Muscle layer of colon (tissue), 2 donors: ENCODE measurements at regions not wholly inside any gene's neighbourhood (a gene's known extent, or its start where the extent isn't known, plus 50 kb on each side); places are given as distances from the start of the nearest gene placed in this dataset.
"Not testable (repeated sequence)": the region's sequence is repeated elsewhere in the genome, so short reads cannot be mapped to it uniquely, and the experiment has no call there.

Experiments
- H3K27ac ChIP-seq: one replicate; pipeline ENCODE4 v1.7.0; 2013; ENCODE audit warnings: low read depth, mild to moderate bottlenecking, low read length, moderate library complexity
- H3K27me3 ChIP-seq, 2 donors: one replicate each; pipeline ENCODE4 v1.7.0; 2013; ENCODE audit warnings: low read length in 2 of 2, mild to moderate bottlenecking in 2 of 2; ENCODE audit not compliant: insufficient read depth in 2 of 2, control insufficient read depth in 1 of 2
- H3K36me3 ChIP-seq: one replicate; pipeline ENCODE4 v1.7.0; 2013; ENCODE audit warnings: mild to moderate bottlenecking, low read length; ENCODE audit not compliant: insufficient read depth
- H3K4me1 ChIP-seq: one replicate; pipeline ENCODE4 v1.7.0; 2013; ENCODE audit warnings: mild to moderate bottlenecking, low read length; ENCODE audit not compliant: insufficient read depth
- H3K4me3 ChIP-seq, 2 donors: one replicate each; pipeline ENCODE4 v1.7.0; 2013; ENCODE audit warnings: low read length in 2 of 2, low read depth in 1 of 2, mild to moderate bottlenecking in 1 of 2, moderate library complexity in 1 of 2
- H3K9ac ChIP-seq: one replicate; pipeline ENCODE4 v1.7.0; 2013; ENCODE audit warnings: low read length
- H3K9me3 ChIP-seq: one replicate; pipeline ENCODE4 v1.7.0; 2013; ENCODE audit warnings: mild to moderate bottlenecking, low read length
- donor health status: abdominal sarcoma.
- donor health status: Adenocarcinoma of cecum.

GRCh38 chr13:72545895-72546294 is 181.5 kb downstream of the MZT1 start:
- not testable (repeated sequence) for H3K9ac ChIP-seq, H3K4me3 ChIP-seq, H3K9me3 ChIP-seq

GRCh38 chr13:72545030-72545719 is 182.3 kb downstream of the MZT1 start:
- H3K27me3 ChIP-seq: no peaks in the 10 kb centered on the region
- no peaks in the 10 kb centered on the region for H3K9me3 ChIP-seq
- no peak overlapping the region for H3K9ac ChIP-seq
- H3K27ac ChIP-seq: no peak overlapping the region
- H3K4me3 ChIP-seq: no peak overlapping the region
- H3K4me1 ChIP-seq: no peaks in the 10 kb centered on the region
- H3K36me3 ChIP-seq: no peaks in the 10 kb centered on the region

More at GRCh38 chr13:72545895-72546294, 181.5 kb downstream of the MZT1 start:
- H3K27ac ChIP-seq, H3K4me1 ChIP-seq, H3K27me3 ChIP-seq, H3K36me3 ChIP-seq: not testable (repeated sequence)

GRCh38 chr13:72544042-72544441 is 183.4 kb downstream of the MZT1 start:
- Histone ChIP-seq H3K27ac (no peak overlapping the region), H3K9me3 (no peaks in the 10 kb centered on the region), H3K4me1 (no peaks in the 10 kb centered on the region), H3K27me3 (no peaks in the 10 kb centered on the region), H3K9ac (no peak overlapping the region), H3K4me3 (no peak overlapping the region), H3K36me3 (no peaks in the 10 kb centered on the region)

- Histone ChIP-seq H3K9ac (no peak overlapping the region), H3K27ac (no peak overlapping the region), H3K27me3 (no peaks in the 10 kb centered on the region), H3K9me3 (no peaks in the 10 kb centered on the region), H3K4me3 (no peak overlapping the region), H3K36me3 (no peaks in the 10 kb centered on the region), H3K4me1 (no peaks in the 10 kb centered on the region)
These were observed 185.2 kb downstream of the MZT1 start for GRCh38 chr13:72542241-72542640.

- H3K4me3 ChIP-seq: no peak overlapping the region
- no peaks in the 10 kb centered on the region for H3K36me3 ChIP-seq
- no peaks in the 10 kb centered on the region for H3K9me3 ChIP-seq
- H3K9ac ChIP-seq: no peak overlapping the region
- no peak overlapping the region for H3K27ac ChIP-seq
- H3K4me1 ChIP-seq: no peaks in the 10 kb centered on the region
- H3K27me3 ChIP-seq: no peaks in the 10 kb centered on the region
These were observed 185.8 kb downstream of the MZT1 start for GRCh38 chr13:72541674-72542073.

GRCh38 chr13:72540881-72541280 is 186.5 kb downstream of the MZT1 start:
- Histone ChIP-seq H3K9ac (no peak overlapping the region), H3K36me3 (no peaks in the 10 kb centered on the region), H3K27ac (no peak overlapping the region), H3K27me3 (no peaks in the 10 kb centered on the region), H3K9me3 (no peaks in the 10 kb centered on the region), H3K4me1 (no peaks in the 10 kb centered on the region), H3K4me3 (no peak overlapping the region)

GRCh38 chr13:72539925-72540324 is 187.5 kb downstream of the MZT1 start:
- no peak overlapping the region for H3K4me3 ChIP-seq
- H3K9ac ChIP-seq: no peak overlapping the region
- H3K36me3 ChIP-seq: no peaks in the 10 kb centered on the region
- H3K9me3 ChIP-seq: no peaks in the 10 kb centered on the region
- H3K27me3 ChIP-seq: no peaks in the 10 kb centered on the region
- no peaks in the 10 kb centered on the region for H3K4me1 ChIP-seq
- H3K27ac ChIP-seq: no peak overlapping the region

- no peaks in the 10 kb centered on the region for H3K4me1 ChIP-seq
- no peak overlapping the region for H3K4me3 ChIP-seq
- no peaks in the 10 kb centered on the region for H3K27me3 ChIP-seq
- no peaks in the 10 kb centered on the region for H3K36me3 ChIP-seq
- no peak overlapping the region for H3K9ac ChIP-seq
- H3K27ac ChIP-seq: no peak overlapping the region
- no peaks in the 10 kb centered on the region for H3K9me3 ChIP-seq
These were observed 189.6 kb downstream of the MZT1 start for GRCh38 chr13:72537782-72538181.

- H3K4me1 ChIP-seq: no peaks in the 10 kb centered on the region
- no peak overlapping the region for H3K9ac ChIP-seq
- H3K27me3 ChIP-seq: no peaks in the 10 kb centered on the region
- H3K4me3 ChIP-seq: no peak overlapping the region
- no peak overlapping the region for H3K27ac ChIP-seq
- no peaks in the 10 kb centered on the region for H3K36me3 ChIP-seq
- no peaks in the 10 kb centered on the region for H3K9me3 ChIP-seq
These were observed 190.0 kb downstream of the MZT1 start for GRCh38 chr13:72537395-72537780.

- no peaks in the 10 kb centered on the region for H3K36me3 ChIP-seq
- H3K9me3 ChIP-seq: no peaks in the 10 kb centered on the region
- H3K9ac ChIP-seq: no peak overlapping the region
- no peak overlapping the region for H3K4me3 ChIP-seq
- H3K4me1 ChIP-seq: no peaks in the 10 kb centered on the region
- H3K27ac ChIP-seq: no peak overlapping the region
- no peaks in the 10 kb centered on the region for H3K27me3 ChIP-seq
These were observed 190.6 kb downstream of the MZT1 start for GRCh38 chr13:72536714-72537394.

GRCh38 chr13:72534951-72535640 is 192.3 kb downstream of the MZT1 start:
- Histone ChIP-seq H3K9ac (no peak overlapping the region), H3K9me3 (no peaks in the 10 kb centered on the region), H3K27ac (no peak overlapping the region), H3K27me3 (no peaks in the 10 kb centered on the region), H3K4me1 (no peaks in the 10 kb centered on the region), H3K4me3 (no peak overlapping the region), H3K36me3 (no peaks in the 10 kb centered on the region)
